Motor neuron (in vitro differentiated cells): ENCODE measurements at regions not wholly inside any gene's neighbourhood (a gene's known extent, or its start where the extent isn't known, plus 50 kb on each side); places are given as distances from the start of the nearest gene placed in this dataset.
A peak's percentile ranks its signal among the peaks of the same experiment; 100 is the strongest.

Experiments
- ATAC-seq, 8 experiments: fragments of 200-7000 bp; cut with Tn5 transposase; replicated peaks in 6 of 8; 2 replicates each; pipeline ENCODE4 v1.8.0; 2021; ENCODE audit warnings: mild to moderate bottlenecking in 8 of 8, moderate library complexity in 8 of 8
- H3K27ac ChIP-seq, 2 donors: fragments of 250-450 bp; sonication (Bioruptor Pico); 2 replicates each; pipeline ENCODE4 v1.9.0; 2021; ENCODE audit warnings: antibody characterized with exemption in 2 of 2, mild to moderate bottlenecking in 2 of 2, moderate library complexity in 1 of 2
- H3K4me1 ChIP-seq, 2 donors: fragments of 250-450 bp; sonication (Bioruptor Pico); replicated peaks in 1 of 2; 2 replicates each; pipeline ENCODE4 v1.6.1; 2021; ENCODE audit warnings: antibody characterized with exemption in 2 of 2, mild to moderate bottlenecking in 2 of 2, moderate library complexity in 1 of 2
- H3K4me3 ChIP-seq, 5 donors: fragments of 250-450 bp; sonication (Bioruptor Pico); 2 replicates each; pipeline ENCODE4 v1.9.0; 2021; ENCODE audit warnings: antibody characterized with exemption in 5 of 5, mild to moderate bottlenecking in 5 of 5, moderate library complexity in 4 of 5
- WGBS, 10 experiments: fragments of 450-650 bp; shearing (Covaris generic); methylation state at CpG; one replicate each; pipeline ENCODE4 v1.0.0; 2022; 5-methylcytosine and 5-hydroxymethylcytosine counted together
- in situ Hi-C, 9 experiments: fragments of 400-800 bp; cut with MboI; loops; one replicate each; pipeline ENCODE4 v1.15.0; 2021; ENCODE audit warnings: low sequenced_read_pairs in 9 of 9, low pct_unique_long_range_greater_than_20kb in 2 of 9; ENCODE audit not compliant: unreplicated experiment in 9 of 9

DNA sequence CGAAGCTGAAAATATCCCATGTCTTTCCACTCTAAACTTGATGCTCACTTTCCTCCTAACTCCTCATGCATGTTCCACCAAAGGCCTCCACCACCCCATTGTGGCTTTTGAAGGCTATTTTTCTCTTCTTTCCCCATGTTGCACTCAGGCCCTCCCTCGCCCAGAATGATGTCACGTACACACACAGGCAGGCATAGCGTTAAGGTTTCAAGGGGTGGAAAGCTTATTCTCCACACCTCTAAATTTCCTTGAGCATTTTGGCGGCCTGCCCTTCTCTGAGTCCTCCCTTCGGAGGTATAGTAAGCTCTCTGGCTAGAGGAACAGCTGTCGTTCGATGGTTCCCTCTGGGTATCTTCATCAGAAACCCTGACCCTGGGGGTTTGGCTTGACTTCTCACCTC is 673.5 kb downstream of the ACTL7B start:
- H3K4me3 ChIP-seq, result no peak overlapping the region
- no peak overlapping the region for H3K27ac ChIP-seq
- in situ Hi-C loops, result no loop called here
- WGBS, 10 experiments, result 81 to 100% (median 93%) methylated on average over 1 to 7 of the region's 8 CpGs; no CpG with 5 or more reads in 1 of the 10 experiments
- no peak for ATAC-seq
- no peaks in the 10 kb centered on the region for H3K4me1 ChIP-seq

DNA sequence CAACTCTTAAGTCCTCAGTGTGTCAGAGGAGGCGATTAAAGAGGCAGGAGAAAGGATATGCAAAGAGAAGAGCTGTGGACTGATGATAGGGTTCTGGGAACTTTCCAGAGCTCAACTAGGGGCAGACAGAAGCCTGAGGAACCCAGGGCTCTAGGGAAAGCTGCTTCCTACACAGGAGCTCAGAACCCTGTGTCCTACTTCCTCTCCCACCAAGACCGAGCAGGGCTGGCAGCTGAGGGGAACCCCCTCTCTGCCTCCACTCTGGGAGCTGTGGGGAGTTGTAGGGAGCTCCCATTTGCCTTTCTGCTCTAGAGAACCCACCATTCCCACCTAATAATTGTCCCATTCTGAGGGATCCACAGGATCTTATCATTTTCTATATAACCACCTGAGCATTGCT is 674.3 kb downstream of the ACTL7B start:
- no peak overlapping the region for H3K27ac ChIP-seq
- no peaks in the 10 kb centered on the region for H3K4me1 ChIP-seq
- no peak overlapping the region for H3K4me3 ChIP-seq
- ATAC-seq, result no peak
- WGBS, 10 experiments, result 70 to 100% (median 93%) methylated on average over 1 to 2 of the region's 2 CpGs; no CpG with 5 or more reads in 6 of the 10 experiments
- in situ Hi-C loops, result no loop called here

DNA sequence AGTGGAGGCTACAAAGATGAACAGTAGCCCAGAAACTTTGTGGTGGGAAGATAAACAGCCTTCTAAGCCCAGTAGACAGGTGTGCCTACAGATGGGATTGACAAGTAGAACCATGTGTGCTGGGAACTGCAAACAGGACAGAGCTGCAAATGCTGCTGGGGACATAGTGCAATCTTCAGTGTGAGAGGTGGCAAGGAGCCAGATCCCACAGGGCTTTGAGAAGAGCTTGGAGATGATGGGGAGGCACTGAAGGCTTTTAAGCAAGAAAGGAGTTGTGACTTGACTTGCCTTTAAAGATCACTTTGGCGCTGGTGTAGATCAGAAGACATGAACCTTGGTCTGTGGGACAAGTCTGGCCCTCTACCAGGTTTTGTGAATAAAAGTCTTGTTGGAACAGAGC is 675.2 kb downstream of the ACTL7B start:
- WGBS, 10 experiments, result 67 to 86% (median 80%) methylated on average over 1 of the region's 1 CpG; no CpG with 5 or more reads in 7 of the 10 experiments
- ATAC-seq, result no peak

DNA sequence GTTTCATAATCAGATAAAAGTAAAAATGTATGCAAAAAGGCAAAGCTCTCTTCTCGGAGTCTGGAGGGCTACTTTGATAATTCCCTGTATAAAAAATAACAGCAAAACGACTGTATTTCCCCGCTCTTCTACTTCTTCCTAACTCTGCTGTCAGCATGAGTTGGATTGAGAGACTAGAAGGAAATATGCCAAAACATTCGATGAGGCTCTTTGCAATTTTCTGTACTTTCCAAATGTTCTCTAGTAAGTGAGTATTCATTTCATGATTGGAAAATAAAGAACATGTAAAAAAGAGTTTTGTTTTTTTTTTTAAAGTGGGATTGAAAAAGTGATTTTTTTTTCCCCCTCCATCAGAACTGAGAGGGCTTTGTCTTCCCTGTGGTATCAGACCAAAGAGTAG is 677.5 kb downstream of the ACTL7B start:
- Histone ChIP-seq H3K4me1 (no peaks in the 10 kb centered on the region), H3K4me3 (no peak overlapping the region), H3K27ac (no peak overlapping the region)
- in situ Hi-C loops, result no loop called here
- no peak for ATAC-seq
- 21 to 93% (median 79%) methylated on average over 2 to 4 of the region's 4 CpGs; no CpG with 5 or more reads in 1 of the 10 experiments for WGBS, 10 experiments

More for the DNA sequence above, 675.2 kb downstream of the ACTL7B start:
- Histone ChIP-seq H3K27ac (no peak overlapping the region), H3K4me3 (no peak overlapping the region), H3K4me1 (no peaks in the 10 kb centered on the region)
- in situ Hi-C loops, result no loop called here

DNA sequence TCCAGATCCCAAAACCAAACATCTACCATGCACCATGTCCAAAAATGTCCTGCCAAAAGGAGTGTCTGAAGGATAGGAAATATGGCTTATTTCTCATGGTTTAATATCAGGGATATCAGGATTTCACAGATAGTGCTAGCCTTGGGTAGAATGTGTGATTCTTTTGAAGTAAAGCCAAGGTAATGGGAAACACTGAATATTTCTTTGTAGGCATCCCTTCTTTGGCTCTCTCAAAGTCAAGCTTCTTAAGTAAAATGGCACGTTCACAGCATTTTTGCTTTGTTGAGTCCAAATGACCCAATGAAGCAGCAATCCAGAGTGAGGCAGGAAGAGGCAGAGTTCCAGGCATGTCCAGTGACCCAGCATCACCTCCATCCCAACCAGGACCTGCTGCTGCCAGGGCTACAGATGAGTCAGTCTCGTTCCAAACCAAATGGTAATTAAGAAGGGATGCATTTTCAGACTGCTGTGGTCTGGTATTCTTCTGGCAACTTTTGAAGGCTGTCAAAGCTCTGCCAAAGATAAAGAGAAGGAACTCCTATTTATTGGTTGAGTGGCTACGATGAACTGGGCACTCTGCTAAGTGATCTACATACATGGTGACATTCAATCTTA is 678.8 kb upstream of the KLF4 start:
- in situ Hi-C loops, result no loop called here
- no peaks in the 10 kb centered on the region for H3K4me1 ChIP-seq
- no peak overlapping the region for H3K4me3 ChIP-seq
- WGBS, 10 experiments, result 0 to 100% (median 67%) methylated on average over 1 to 3 of the region's 3 CpGs; no CpG with 5 or more reads in 1 of the 10 experiments
- ATAC-seq, result peak in 2 of 8 experiments; percentile 95
- H3K27ac ChIP-seq, result no peak overlapping the region

DNA sequence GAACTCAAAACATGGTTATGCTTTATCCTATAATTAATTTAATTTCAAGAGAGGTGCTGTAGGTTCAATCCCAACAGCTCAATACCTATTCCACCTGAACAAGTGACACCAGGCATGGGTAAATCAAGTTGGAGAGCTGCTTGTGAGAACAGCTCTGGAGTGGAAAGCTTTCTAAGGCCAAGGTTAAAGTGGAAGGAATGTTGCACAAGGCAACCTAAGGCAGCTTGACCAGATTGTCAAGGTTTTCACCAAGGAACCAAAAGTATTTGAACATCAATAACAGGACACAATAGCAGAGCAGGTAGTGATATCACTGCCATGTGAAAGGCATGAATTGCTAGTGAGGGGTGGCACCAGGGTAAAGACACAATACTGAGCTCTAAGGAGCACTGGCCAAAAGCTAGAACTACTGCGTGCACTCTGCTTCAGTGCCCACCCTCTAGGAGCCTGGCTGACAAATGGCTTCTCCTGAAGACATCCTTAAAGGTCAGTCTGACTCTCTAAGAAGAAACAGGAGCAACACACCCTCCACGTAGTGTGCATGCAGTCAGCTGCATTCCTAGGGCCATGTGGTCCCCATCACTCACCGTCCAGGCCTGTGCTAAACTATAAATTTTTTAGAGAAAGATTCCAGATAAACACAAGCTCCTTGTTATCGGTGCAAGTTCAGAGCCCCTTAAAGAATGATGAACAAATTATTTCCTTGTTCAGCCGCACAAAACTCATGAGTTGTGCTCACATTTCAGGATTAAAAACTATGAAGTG is 677.7 kb upstream of the KLF4 start:
- in situ Hi-C loops, result no loop called here
- Histone ChIP-seq H3K4me1 (no peaks in the 10 kb centered on the region), H3K4me3 (no peak overlapping the region), H3K27ac (no peak overlapping the region)
- peak in 1 of 8 experiments; percentile 61 for ATAC-seq
- 17 to 100% (median 88%) methylated on average over 1 to 3 of the region's 5 CpGs; no CpG with 5 or more reads in 3 of the 10 experiments for WGBS, 10 experiments

DNA sequence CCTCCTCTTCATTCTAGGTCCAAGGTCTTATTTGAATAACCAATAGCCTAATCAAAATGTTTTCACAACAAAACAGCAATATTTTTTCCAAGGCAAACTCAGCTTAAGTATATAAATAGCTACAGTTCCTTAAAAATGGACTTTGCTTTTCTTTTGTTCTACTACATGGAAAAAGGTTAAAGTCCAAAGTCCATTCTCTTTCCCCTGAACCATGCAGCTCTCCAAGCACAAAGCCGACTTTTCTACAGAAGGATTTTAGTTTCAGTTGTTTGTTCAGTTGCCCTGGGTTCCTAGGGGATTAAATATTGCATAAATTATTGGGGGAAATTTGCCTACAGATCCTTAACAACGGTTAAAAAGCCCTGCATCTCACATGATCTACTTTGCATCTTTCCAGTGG is 677.0 kb upstream of the KLF4 start:
- H3K4me3 ChIP-seq, result no peak overlapping the region
- in situ Hi-C loops, result no loop called here
- ATAC-seq, result peak in 2 of 8 experiments; percentile 41 to 82
- 20 to 75% (median 55%) methylated on average over 1 to 2 of the region's 2 CpGs for WGBS, 10 experiments
- H3K4me1 ChIP-seq, result no peaks in the 10 kb centered on the region
- H3K27ac ChIP-seq, result no peak overlapping the region

DNA sequence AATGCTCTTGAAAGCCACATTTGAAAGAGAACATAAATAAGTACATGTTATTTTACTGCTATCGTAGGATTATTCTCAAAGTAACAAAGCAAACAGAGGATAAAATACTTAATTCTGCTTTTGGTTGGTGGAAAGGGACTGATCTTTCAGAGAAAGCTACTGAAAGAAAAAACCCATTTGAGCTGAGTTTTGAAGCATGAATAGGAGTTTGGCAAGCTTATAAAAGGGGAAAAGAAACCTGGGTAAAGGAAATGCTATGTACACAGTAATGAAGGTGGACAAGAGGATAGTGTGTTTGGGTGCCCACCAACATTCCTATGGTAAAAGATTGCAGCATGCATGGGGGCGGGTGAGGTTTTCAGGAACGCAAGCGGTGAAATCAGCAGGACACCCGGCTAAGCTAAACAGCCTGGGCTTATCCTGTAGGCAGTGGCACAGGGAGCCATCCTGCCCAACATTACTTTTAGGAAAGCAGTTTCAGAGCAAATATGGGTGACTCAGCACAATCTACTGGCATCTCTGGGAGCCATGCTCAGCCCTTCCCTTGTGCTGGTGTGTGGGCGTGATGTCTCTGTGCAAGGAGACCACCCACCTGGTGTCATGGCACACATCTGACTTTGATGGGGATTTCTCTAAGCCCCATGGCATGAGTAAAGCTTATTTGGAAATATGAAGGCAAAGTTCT is 673.9 kb upstream of the KLF4 start:
- WGBS, 10 experiments, result 64 to 100% (median 88%) methylated on average over 1 to 6 of the region's 6 CpGs; no CpG with 5 or more reads in 1 of the 10 experiments
- no peak for ATAC-seq
- Histone ChIP-seq H3K4me1 (no peaks in the 10 kb centered on the region), H3K4me3 (no peak overlapping the region), H3K27ac (no peak overlapping the region)
- in situ Hi-C loops, result no loop called here

DNA sequence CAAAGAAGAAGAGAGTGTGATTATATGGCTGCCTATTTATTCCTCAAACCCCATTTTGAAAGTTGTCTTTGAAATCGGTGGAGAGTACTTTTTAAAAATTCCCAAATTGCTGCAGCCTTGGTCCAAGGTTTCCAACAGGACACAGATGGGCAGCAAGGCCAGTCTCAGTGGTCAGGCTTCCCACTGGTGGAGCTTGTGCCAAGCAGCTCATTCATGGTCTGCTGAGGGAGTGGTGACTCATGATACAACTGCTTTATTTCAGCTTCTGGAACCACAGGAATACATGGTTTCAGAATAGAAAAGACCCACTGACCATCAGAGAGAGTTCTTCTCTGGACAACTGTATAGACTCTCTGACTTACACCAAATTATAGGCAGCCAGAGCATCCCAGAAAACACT is 673.1 kb upstream of the KLF4 start:
- no peaks in the 10 kb centered on the region for H3K4me1 ChIP-seq
- no peak overlapping the region for H3K27ac ChIP-seq
- no peak overlapping the region for H3K4me3 ChIP-seq
- in situ Hi-C loops, result no loop called here
- peak in 2 of 8 experiments; percentile 42 to 54 for ATAC-seq
- 13 to 100% (median 49%) methylated on average over 1 of the region's 1 CpG; no CpG with 5 or more reads in 6 of the 10 experiments for WGBS, 10 experiments

DNA sequence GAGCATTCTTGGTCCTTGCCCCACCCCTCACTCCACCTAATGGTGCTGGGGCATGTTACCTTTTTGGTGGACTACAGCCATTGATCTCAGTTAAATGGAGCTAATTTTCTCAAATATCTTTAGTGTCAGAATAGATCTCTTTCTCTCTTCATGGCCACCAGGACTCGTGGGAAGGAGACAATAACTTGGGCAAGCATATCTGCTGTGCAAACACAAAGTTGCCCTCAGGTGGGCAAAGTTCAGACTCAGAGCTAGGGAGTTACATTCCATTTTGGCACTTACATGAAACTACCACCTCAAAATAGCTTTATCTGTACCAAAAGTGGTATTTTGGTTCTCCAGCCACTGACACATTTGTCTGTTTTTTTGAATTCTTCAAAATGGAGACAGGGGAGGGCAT is 671.9 kb upstream of the KLF4 start:
- ATAC-seq, result no peak
- H3K4me1 ChIP-seq, result no peaks in the 10 kb centered on the region
- H3K4me3 ChIP-seq, result no peak overlapping the region
- 17 to 60% (median 43%) methylated on average over 1 of the region's 1 CpG; no CpG with 5 or more reads in 5 of the 10 experiments for WGBS, 10 experiments
- in situ Hi-C loops, result no loop called here
- no peak overlapping the region for H3K27ac ChIP-seq

DNA sequence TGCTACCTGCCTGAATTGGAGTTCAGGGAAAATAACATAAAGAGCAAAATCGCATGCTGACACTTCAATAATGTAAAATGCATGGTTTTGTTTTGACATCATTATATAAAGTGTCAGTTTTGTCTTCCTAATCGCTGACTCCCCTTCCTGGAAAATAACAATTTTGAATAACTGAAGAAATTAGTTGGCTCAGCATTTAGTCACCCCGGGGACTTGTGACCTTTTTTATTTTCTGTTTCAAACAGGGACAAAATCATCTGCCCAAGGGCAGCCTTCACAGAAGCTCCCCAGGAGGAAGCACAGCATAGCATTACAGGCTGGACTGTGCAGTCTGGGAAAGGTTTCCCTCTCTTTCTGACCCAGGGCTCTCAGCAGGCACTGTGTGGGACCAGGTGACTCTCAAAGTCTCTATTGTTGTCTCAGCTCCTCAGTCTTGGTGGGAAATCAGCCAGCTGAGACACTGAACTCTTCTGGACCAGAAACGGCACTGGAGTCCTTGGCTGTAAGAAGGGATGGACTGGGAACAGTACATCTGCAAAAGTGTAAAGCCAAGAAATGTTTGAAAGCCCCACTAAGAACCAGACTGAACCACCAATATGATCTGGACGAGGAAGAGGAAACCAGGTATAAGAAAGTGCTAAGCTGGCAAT is 671.3 kb upstream of the KLF4 start:
- Histone ChIP-seq H3K4me1 (no peaks in the 10 kb centered on the region), H3K27ac (no peak overlapping the region), H3K4me3 (no peak overlapping the region)
- WGBS, 10 experiments, result 32 to 88% (median 77%) methylated on average over 2 to 5 of the region's 5 CpGs
- in situ Hi-C loops, result no loop called here
- peak in 1 of 8 experiments; percentile 9 for ATAC-seq

DNA sequence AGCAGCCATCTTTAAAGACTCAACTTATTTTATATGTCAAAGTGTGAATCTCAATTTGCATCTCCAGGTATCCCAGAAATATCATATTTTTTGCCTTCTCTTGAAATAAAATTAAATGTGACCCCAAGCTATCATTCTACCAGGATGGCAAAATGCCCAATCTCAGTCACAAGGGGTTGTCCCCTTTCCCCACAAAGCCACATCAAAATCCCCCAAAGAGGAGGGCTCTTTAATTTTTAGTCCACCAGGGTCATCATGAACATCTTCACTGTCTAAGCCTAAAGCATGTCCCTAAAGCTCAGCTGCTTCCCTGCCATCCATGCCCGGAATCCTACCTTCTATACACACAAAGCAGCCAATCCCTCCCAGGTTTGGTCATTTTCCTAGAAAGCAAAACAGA is 670.5 kb upstream of the KLF4 start:
- no peak for ATAC-seq
- in situ Hi-C loops, result no loop called here
- Histone ChIP-seq H3K4me3 (no peak overlapping the region), H3K27ac (no peak overlapping the region), H3K4me1 (no peaks in the 10 kb centered on the region)
- 40 to 100% (median 93%) methylated on average over 1 of the region's 1 CpG; no CpG with 5 or more reads in 2 of the 10 experiments for WGBS, 10 experiments
